Neural progenitor cell (in vitro differentiated cells): ENCODE measurements at regions not wholly inside any gene's neighbourhood (a gene's known extent, or its start where the extent isn't known, plus 50 kb on each side); places are given as distances from the start of the nearest gene placed in this dataset.

Source experiments
- EZH2 ChIP-seq: fragments of 200-600 bp; sonication (generic); IDR thresholded peaks from 2 replicates; pipeline ENCODE4 v1.6.1; 2017; ENCODE audit warnings: antibody characterized with exemption, mild to moderate bottlenecking, moderate library complexity
- EZH2phosphoT487 ChIP-seq: fragments of 200-600 bp; sonication (generic); IDR thresholded peaks from 2 replicates; pipeline ENCODE4 v1.6.1; 2017; ENCODE audit warnings: antibody characterized with exemption
- TF ChIP-seq, protein P1 (sequence below): fragments of 200-600 bp; sonication (generic); IDR thresholded peaks from 2 replicates; pipeline ENCODE4 v1.5.1; 2017; ENCODE audit warnings: antibody characterized with exemption, mild to moderate bottlenecking

GRCh38 chr6:19665613-19665909 is 171.6 kb upstream of the ID4 start:
- TF ChIP-seq, protein P1, sequence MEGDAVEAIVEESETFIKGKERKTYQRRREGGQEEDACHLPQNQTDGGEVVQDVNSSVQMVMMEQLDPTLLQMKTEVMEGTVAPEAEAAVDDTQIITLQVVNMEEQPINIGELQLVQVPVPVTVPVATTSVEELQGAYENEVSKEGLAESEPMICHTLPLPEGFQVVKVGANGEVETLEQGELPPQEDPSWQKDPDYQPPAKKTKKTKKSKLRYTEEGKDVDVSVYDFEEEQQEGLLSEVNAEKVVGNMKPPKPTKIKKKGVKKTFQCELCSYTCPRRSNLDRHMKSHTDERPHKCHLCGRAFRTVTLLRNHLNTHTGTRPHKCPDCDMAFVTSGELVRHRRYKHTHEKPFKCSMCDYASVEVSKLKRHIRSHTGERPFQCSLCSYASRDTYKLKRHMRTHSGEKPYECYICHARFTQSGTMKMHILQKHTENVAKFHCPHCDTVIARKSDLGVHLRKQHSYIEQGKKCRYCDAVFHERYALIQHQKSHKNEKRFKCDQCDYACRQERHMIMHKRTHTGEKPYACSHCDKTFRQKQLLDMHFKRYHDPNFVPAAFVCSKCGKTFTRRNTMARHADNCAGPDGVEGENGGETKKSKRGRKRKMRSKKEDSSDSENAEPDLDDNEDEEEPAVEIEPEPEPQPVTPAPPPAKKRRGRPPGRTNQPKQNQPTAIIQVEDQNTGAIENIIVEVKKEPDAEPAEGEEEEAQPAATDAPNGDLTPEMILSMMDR: no peak
- TF ChIP-seq EZH2phosphoT487 (no peak), EZH2 (no peak)
